ENCODE measurements at regions not wholly inside any gene's neighbourhood (a gene's known extent, or its start where the extent isn't known, plus 50 kb on each side); places are given as distances from the start of the nearest gene placed in this dataset.

- intact Hi-C loops (cut with micrococcal nuclease) = no loop called here
These were observed 51.7 kb upstream of the NANOS1 start for GRCh38 chr10:118977835-118978234.

GRCh38 chr10:118978316-118978997 lies 51.1 kb upstream of the NANOS1 start:
- Histone ChIP-seq H3K36me3 (no peaks in the 10 kb centered on the region), H3K27ac (replicated peaks) (no peak overlapping the region), H3K4me3 (no peak overlapping the region), H3K27me3 (ENCODE audit: low read depth) (no peaks in the 10 kb centered on the region), H3K9me3 (replicated peaks) (peaks cover 8% of the 10 kb centered on the region), H3K4me1 (peaks cover 4% of the 10 kb centered on the region)
- DNase-seq = no peak
- intact Hi-C loops (cut with micrococcal nuclease) = no loop called here
- TF ChIP-seq, protein P1, sequence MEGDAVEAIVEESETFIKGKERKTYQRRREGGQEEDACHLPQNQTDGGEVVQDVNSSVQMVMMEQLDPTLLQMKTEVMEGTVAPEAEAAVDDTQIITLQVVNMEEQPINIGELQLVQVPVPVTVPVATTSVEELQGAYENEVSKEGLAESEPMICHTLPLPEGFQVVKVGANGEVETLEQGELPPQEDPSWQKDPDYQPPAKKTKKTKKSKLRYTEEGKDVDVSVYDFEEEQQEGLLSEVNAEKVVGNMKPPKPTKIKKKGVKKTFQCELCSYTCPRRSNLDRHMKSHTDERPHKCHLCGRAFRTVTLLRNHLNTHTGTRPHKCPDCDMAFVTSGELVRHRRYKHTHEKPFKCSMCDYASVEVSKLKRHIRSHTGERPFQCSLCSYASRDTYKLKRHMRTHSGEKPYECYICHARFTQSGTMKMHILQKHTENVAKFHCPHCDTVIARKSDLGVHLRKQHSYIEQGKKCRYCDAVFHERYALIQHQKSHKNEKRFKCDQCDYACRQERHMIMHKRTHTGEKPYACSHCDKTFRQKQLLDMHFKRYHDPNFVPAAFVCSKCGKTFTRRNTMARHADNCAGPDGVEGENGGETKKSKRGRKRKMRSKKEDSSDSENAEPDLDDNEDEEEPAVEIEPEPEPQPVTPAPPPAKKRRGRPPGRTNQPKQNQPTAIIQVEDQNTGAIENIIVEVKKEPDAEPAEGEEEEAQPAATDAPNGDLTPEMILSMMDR (IDR thresholded peaks at IDR 0.05; ENCODE audit: borderline replicate concordance) = no peak

More at GRCh38 chr10:118977835-118978234, 51.7 kb upstream of the NANOS1 start:
- peaks cover 9% of the 10 kb centered on the region for H3K9me3 ChIP-seq (replicated peaks)
- no peak for DNase-seq
- H3K36me3 ChIP-seq = no peaks in the 10 kb centered on the region
- no peaks in the 10 kb centered on the region for H3K4me1 ChIP-seq
- TF ChIP-seq, protein P1 (IDR thresholded peaks at IDR 0.05; ENCODE audit: borderline replicate concordance) = no peak
- no peak overlapping the region for H3K27ac ChIP-seq (replicated peaks)
- no peaks in the 10 kb centered on the region for H3K27me3 ChIP-seq (ENCODE audit: low read depth)
- H3K4me3 ChIP-seq = no peak overlapping the region

DNA sequence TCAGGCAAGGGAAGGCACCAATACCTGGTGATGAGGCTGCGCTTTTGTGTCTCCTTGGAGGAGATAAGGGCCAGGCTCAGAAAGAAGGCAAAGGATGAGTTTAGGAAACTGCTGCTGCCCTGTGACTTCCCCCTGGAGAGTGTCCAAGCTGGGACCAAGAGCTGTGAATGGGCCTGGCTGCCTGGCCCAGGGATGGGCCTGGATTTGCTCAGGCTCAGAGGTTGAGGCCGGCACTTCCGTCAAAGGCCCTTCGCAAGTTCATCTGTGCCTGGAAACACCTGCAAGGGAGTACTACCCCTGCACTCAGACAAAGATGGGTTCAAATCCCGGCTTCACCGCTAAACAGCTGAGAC lies 50.5 kb upstream of the NANOS1 start:
- no peaks in the 10 kb centered on the region for H3K27me3 ChIP-seq (ENCODE audit: low read depth)
- intact Hi-C loops (cut with micrococcal nuclease) = no loop called here
- DNase-seq = no peak
- no peak overlapping the region for H3K4me3 ChIP-seq
- TF ChIP-seq, protein P1 (IDR thresholded peaks at IDR 0.05; ENCODE audit: borderline replicate concordance) = no peak
- H3K36me3 ChIP-seq = no peaks in the 10 kb centered on the region
- H3K4me1 ChIP-seq = peaks cover 6% of the 10 kb centered on the region
- H3K9me3 ChIP-seq (replicated peaks) = peaks cover 4% of the 10 kb centered on the region
- no peak overlapping the region for H3K27ac ChIP-seq (replicated peaks)

DNA sequence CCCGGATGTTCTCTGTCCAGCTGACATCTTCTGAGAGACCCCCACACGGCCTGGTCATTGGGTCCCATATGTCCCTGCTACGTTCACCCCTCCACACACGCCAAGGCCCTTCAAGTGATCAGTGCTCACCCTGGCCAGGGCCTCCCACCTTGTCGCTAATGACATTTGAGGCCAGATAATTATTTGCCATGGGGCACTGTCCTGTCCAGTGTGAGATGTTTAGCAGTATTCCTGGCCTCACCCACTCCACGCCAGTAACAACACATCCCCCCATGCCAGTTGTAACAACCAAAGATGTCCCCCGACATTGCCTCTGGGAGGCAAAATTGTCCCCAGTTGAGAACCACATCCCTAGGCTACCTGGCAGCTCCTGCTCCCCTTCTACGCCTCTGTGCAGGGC lies 49.9 kb upstream of the NANOS1 start:
- no peak for DNase-seq
- intact Hi-C loops (cut with micrococcal nuclease) = no loop called here
- peaks cover 6% of the 10 kb centered on the region for H3K4me1 ChIP-seq
- TF ChIP-seq, protein P1 (IDR thresholded peaks at IDR 0.05; ENCODE audit: borderline replicate concordance) = no peak
- no peaks in the 10 kb centered on the region for H3K36me3 ChIP-seq
- no peak overlapping the region for H3K4me3 ChIP-seq
- H3K27me3 ChIP-seq (ENCODE audit: low read depth) = no peaks in the 10 kb centered on the region
- no peak overlapping the region for H3K27ac ChIP-seq (replicated peaks)
- H3K9me3 ChIP-seq (replicated peaks) = peaks cover 7% of the 10 kb centered on the region

Measured in left ventricle myocardium inferior (tissue), 1 donor.